GM10248 (cell line): ENCODE measurements at regions not wholly inside any gene's neighbourhood (a gene's known extent, or its start where the extent isn't known, plus 50 kb on each side); places are given as distances from the start of the nearest gene placed in this dataset.
"Not testable (repeated sequence)": the region's sequence is repeated elsewhere in the genome, so short reads cannot be mapped to it uniquely, and the experiment has no call there.

Experiments
- CTCF ChIA-PET: fragments of 300-600 bp; sonication (Branson Sonifier 250); formaldehyde crosslinking; extraction: SDS; loops from one replicate; lab custom pipeline; 2021; ENCODE audit warnings: antibody characterized with exemption; lab: Yijun Ruan, JAX
- POLR2A ChIA-PET: fragments of 350-650 bp; sonication (Branson Sonifier 250); formaldehyde crosslinking; extraction: SDS; loops from one replicate; lab custom pipeline; 2020; ENCODE audit warnings: antibody characterized with exemption; lab: Yijun Ruan, JAX
- DNase-seq: peaks from one replicate; pipeline ENCODE4 v3.0.0; 2012; ENCODE audit errors: extremely low spot score
- TF ChIP-seq, protein P1 (sequence below): IDR thresholded peaks from 2 replicates; pipeline ENCODE4 v1.5.1; 2012; ENCODE audit warnings: mild to moderate bottlenecking, low read depth; ENCODE audit errors: extremely low read depth, missing control alignments, control extremely low read depth

DNA sequence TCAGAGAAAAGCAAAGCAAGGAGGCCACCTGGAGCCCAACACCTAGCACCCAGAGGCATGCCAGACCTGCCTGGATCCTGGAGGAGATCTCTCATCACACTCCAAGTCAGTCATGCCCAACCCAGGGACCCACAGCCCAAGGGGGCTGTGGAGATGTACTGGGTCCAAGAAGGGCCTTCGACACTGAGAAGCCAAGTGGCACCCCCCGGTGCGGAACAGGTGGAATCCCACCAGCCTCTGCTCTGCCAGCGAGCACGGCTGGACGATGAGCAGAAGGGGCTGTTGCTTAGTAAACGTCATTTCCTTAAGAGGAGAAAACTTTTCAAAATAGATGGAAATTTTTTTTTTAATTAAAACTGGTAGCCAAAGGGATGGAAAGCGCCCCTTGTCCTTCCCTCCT is 171.9 kb upstream of the GRK3 start:
- CTCF ChIA-PET = interaction anchor here (1.5 kb wide), 1 partner anchor 12 kb away, joined by 3 read pairs; no protein-coding TSS in a partner anchor
- TF ChIP-seq, protein P1, sequence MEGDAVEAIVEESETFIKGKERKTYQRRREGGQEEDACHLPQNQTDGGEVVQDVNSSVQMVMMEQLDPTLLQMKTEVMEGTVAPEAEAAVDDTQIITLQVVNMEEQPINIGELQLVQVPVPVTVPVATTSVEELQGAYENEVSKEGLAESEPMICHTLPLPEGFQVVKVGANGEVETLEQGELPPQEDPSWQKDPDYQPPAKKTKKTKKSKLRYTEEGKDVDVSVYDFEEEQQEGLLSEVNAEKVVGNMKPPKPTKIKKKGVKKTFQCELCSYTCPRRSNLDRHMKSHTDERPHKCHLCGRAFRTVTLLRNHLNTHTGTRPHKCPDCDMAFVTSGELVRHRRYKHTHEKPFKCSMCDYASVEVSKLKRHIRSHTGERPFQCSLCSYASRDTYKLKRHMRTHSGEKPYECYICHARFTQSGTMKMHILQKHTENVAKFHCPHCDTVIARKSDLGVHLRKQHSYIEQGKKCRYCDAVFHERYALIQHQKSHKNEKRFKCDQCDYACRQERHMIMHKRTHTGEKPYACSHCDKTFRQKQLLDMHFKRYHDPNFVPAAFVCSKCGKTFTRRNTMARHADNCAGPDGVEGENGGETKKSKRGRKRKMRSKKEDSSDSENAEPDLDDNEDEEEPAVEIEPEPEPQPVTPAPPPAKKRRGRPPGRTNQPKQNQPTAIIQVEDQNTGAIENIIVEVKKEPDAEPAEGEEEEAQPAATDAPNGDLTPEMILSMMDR = no peak
- POLR2A ChIA-PET = no interaction called here
- no peak for DNase-seq

DNA sequence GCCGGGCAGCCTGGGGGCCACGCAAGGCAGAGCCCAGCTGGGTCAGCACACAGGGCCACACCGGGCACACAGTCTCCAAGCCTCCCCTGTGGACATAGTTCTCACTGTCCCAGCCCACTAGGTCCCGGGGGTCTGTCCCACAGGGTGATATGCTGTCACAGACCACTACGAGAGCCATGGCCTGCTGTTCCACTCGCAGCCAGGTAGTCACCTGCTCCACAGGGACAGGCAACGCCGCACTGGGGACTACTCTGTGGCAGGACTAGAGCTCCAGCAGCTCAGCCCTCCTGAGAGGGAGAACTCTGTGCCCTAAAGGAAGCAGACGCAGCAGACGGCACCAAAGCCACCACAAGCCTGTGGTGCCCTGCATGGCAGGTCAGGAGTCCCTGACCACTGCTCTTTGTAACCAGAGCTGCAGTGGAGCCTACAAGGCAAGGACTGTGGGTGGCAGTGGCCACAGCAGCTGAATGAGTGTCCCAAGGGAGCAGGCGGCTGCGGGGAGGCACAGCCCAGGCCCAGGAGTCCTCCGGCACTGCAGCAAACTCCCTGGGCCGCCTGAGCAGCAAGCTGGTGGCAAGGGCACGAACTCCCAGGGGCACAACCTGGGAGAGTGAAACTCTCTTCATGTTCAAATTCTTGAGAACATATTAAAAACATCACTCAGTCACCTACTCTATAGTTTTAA is 171.2 kb upstream of the GRK3 start:
- TF ChIP-seq, protein P1 = no peak
- ChIA-PET POLR2A (no interaction called here), CTCF (interaction anchor here (1.5 kb wide), 1 partner anchor 13 kb away, joined by 3 read pairs; no protein-coding TSS in a partner anchor)
- no peak for DNase-seq

DNA sequence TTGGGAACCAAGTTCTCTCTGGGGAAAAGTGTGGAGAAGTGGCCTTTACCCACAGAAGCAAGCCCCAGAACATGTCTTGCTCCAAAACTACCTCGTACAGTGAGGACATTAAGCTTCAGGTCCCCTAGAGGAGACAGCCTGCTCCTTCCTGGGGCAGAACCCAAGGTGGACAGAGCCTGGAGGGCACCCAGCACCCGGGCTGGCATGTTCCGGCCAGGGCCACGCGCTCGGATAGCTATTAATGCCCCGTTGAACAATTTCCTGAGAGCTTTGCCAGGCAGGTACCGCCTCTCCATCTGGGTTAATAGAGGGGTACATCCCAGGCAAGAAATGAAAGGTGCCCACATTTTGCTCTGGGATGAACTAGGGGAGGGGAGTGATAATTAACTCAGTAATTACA is 169.0 kb upstream of the GRK3 start:
- ChIA-PET POLR2A (interaction anchor here (0.7 kb wide), 1 partner anchor 27 kb away, joined by 4 read pairs; no protein-coding TSS in a partner anchor), CTCF (no interaction called here)
- TF ChIP-seq, protein P1 = no peak
- DNase-seq = no peak

DNA sequence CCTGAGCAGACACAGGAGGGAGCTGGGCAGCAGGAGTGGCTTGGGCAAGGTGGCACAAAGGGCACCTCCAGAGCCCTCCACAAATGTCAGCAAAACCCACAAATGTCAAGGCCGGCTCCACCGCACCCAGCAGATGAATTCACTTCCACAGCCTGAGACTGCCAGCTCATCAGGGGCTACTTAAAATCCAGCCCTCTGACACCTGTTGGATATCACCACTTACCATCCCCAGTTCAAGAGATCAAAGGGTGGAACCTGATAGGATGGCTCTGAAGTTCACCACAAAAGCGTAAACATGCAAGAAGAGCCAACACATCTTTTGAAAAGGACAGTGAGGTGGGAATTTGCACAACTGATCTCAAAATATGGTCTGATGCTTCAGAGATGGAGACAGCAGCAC is 168.6 kb upstream of the GRK3 start:
- TF ChIP-seq, protein P1 = no peak
- DNase-seq = no peak
- CTCF ChIA-PET = no interaction called here
- POLR2A ChIA-PET = no interaction called here

DNA sequence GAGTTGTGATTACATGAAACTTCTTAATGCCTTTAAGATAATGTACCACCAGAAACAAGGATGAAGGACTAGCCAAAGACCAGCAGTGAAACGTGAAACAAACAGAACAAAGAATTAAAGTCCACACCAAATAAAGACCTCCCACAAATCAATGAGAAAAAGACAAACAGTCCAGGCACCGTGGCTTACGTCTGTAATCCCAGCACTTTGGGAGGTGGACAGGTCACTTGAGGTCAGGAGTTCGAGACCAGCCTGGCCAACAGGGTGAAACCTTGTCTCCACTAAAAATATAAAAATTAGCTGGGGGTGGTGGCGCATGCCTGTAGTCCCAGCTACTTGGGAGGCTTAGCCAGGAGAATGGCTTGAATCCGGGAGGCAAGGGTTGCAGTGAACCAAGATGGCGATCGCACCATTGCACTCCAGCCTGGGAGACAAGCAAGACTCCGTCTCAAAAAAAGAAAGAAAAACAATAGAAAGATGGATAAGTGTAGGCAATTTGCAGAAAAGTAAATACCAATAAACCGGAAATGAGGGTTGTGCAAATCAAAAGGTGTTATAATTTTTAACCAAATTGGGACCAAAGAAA is 167.8 kb upstream of the GRK3 start:
- TF ChIP-seq, protein P1 = no peak
- ChIA-PET POLR2A (no interaction called here), CTCF (no interaction called here)
- no peak for DNase-seq

DNA sequence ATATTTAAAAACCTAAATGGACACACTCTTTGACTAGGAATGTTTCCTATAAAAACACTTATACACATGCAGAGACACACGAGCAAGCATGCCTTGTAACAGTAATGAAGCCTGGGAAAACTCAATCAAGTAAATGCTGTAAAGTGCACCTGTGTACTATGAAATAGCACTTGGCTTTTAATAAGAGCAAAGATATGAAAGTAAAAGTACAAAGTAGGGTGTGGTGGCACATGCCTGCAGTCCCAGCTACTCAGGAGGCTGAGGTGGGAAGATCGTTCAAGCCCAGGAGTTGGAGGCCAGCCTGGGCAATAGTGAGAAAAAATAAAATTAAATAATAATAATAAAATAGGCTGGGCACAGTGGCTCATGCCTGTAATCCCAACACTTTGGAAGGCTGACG is 166.9 kb upstream of the GRK3 start:
- DNase-seq = no peak
- TF ChIP-seq, protein P1 = no peak
- ChIA-PET CTCF (interaction anchor here (1.2 to 1.4 kb wide), 3 partner anchors 8 to 50 kb away, joined by 3 to 4 read pairs (median 3); no protein-coding TSS in a partner anchor), POLR2A (no interaction called here)

DNA sequence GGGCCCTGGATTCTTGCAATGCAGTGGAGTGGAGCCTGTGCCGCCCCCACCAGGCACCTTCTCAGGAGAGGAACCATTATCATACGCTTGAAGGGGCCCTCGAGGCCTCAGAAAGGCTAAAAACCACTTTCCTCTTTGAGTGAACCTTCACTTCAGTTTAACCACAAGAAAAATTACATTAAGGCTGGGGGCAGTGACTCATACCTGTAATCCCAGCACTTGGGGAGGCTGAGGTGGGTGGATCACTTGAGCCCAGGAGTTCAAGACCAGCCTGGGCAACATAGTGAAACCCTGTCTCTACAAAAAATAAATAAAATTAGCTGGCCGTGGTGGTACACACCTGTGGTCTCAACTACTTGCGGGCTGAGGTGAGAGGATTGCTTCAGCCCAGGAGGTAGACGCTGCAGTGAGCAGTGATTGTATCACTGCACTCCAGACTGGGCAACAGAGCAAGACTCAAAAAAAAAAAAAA is 165.8 kb upstream of the GRK3 start:
- DNase-seq = peak; percentile 83
- CTCF ChIA-PET = interaction anchor here (0.6 to 1.4 kb wide), 2 partner anchors 9 to 1282 kb away, joined by 3 read pairs; no protein-coding TSS in a partner anchor
- POLR2A ChIA-PET = not testable (repeated sequence)
